Neural cell (in vitro differentiated cells): ENCODE measurements at regions not wholly inside any gene's neighbourhood (a gene's known extent, or its start where the extent isn't known, plus 50 kb on each side); places are given as distances from the start of the nearest gene placed in this dataset.

ENCODE experiments used
- H2AFZ ChIP-seq: fragments of 200-600, 300-800 bp; sonication (generic), shearing (Covaris generic); 2 replicates; pipeline ENCODE4 v1.6.0; 2014; ENCODE audit warnings: low read depth, mild to moderate bottlenecking, antibody characterized with exemption, low read length, moderate library complexity
- H3F3A ChIP-seq: fragments of 200-600 bp; shearing (Covaris generic); 2 replicates; pipeline ENCODE4 v1.6.1; 2016; ENCODE audit warnings: mild to moderate bottlenecking, moderate library complexity, mixed read lengths, antibody characterized with exemption, low read length; ENCODE audit not compliant: insufficient read depth, poor library complexity, severe bottlenecking
- H3K27ac ChIP-seq: fragments of 200-600, 300-800 bp; sonication (generic), shearing (Covaris generic); 2 replicates; pipeline ENCODE4 v1.5.1; 2014; ENCODE audit warnings: mild to moderate bottlenecking, low read length, moderate library complexity
- H3K27me3 ChIP-seq: fragments of 300-800, 200-600 bp; sonication (generic), shearing (Covaris generic); 2 replicates; pipeline ENCODE4 v1.6.0; 2014; ENCODE audit warnings: mild to moderate bottlenecking, low read depth, low read length, moderate library complexity; ENCODE audit not compliant: insufficient read depth
- H3K36me3 ChIP-seq: fragments of 300-800, 200-600 bp; sonication (generic), shearing (Covaris generic); 2 replicates; pipeline ENCODE4 v1.5.1; 2014; ENCODE audit warnings: mild to moderate bottlenecking, antibody characterized with exemption, low read length, moderate library complexity; ENCODE audit not compliant: insufficient read depth
- H3K4me2 ChIP-seq: fragments of 300-800, 200-600 bp; sonication (generic), shearing (Covaris generic); 2 replicates; pipeline ENCODE4 v1.6.0; 2014; ENCODE audit warnings: mild to moderate bottlenecking, low read length
- H3K4me3 ChIP-seq: fragments of 300-800, 200-600 bp; sonication (generic), shearing (Covaris generic); 2 replicates; pipeline ENCODE4 v1.5.1; 2014; ENCODE audit warnings: mild to moderate bottlenecking, low read length, moderate library complexity
- H3K79me2 ChIP-seq: fragments of 200-600 bp; shearing (Covaris generic); replicated peaks from 2 replicates; pipeline ENCODE4 v1.6.0; 2014; ENCODE audit warnings: mild to moderate bottlenecking, low read length, moderate library complexity; ENCODE audit not compliant: insufficient read depth
- H3K9ac ChIP-seq: fragments of 300-800, 200-600 bp; sonication (generic), shearing (Covaris generic); 2 replicates; pipeline ENCODE4 v1.6.1; 2016; ENCODE audit warnings: mild to moderate bottlenecking, low read length, mixed read lengths
- H3K9me2 ChIP-seq: fragments of 200-600 bp; shearing (Covaris generic); 2 replicates; pipeline ENCODE4 v1.6.1; 2016; ENCODE audit warnings: mild to moderate bottlenecking, low read length, mixed read lengths; ENCODE audit not compliant: insufficient read depth
- H3K9me3 ChIP-seq: fragments of 200-600, 300-800 bp; sonication (generic), shearing (Covaris generic); 2 replicates; pipeline ENCODE4 v1.6.1; 2016; ENCODE audit warnings: mild to moderate bottlenecking, mixed run types, low read length, moderate library complexity, mixed read lengths
- H4K20me1 ChIP-seq: fragments of 200-600 bp; shearing (Covaris generic); 2 replicates; pipeline ENCODE4 v1.6.1; 2016; ENCODE audit warnings: mild to moderate bottlenecking, mixed run types; ENCODE audit not compliant: insufficient read depth
- EP300 ChIP-seq: fragments of 450-650 bp; conservative IDR thresholded peaks from 2 replicates; pipeline ENCODE4 v1.6.1; 2014; ENCODE audit warnings: antibody characterized with exemption, mild to moderate bottlenecking, moderate library complexity; ENCODE audit not compliant: poor library complexity, severe bottlenecking
- EZH2 ChIP-seq: fragments of 200-600, 300-800 bp; shearing (Covaris generic), sonication (generic); IDR thresholded peaks from 2 replicates; pipeline ENCODE4 v1.6.1; 2014; ENCODE audit warnings: antibody characterized with exemption, low read length, borderline replicate concordance, mild to moderate bottlenecking; ENCODE audit not compliant: insufficient read depth, poor library complexity, severe bottlenecking
- MXI1 ChIP-seq: fragments of 450-650 bp; conservative IDR thresholded peaks from 2 replicates; pipeline ENCODE4 v1.6.1; 2014; ENCODE audit warnings: antibody characterized with exemption, mild to moderate bottlenecking; ENCODE audit not compliant: poor library complexity, severe bottlenecking
- POLR2AphosphoS5 ChIP-seq: IDR thresholded peaks from 2 replicates; pipeline ENCODE4 v1.6.1; 2012
- RAD21 ChIP-seq: fragments of 450-650 bp; conservative IDR thresholded peaks from 2 replicates; pipeline ENCODE4 v1.6.1; 2014; ENCODE audit warnings: antibody characterized with exemption, mild to moderate bottlenecking, moderate library complexity
- REST ChIP-seq: IDR thresholded peaks from 2 replicates; pipeline ENCODE4 v1.6.1; 2012; ENCODE audit warnings: borderline replicate concordance
- SMC3 ChIP-seq: fragments of 450-650 bp; conservative IDR thresholded peaks from 2 replicates; pipeline ENCODE4 v1.6.1; 2014; ENCODE audit warnings: antibody characterized with exemption, mild to moderate bottlenecking, moderate library complexity; ENCODE audit not compliant: poor library complexity
- TAF1 ChIP-seq: IDR thresholded peaks from 2 replicates; pipeline ENCODE4 v1.6.1; 2012; ENCODE audit warnings: low read depth
- TF ChIP-seq, protein P1 (sequence below): fragments of 450-650 bp; IDR thresholded peaks from 2 replicates; pipeline ENCODE4 v1.5.1; 2014; ENCODE audit warnings: antibody characterized with exemption, mild to moderate bottlenecking, moderate library complexity; ENCODE audit not compliant: poor library complexity, severe bottlenecking

DNA sequence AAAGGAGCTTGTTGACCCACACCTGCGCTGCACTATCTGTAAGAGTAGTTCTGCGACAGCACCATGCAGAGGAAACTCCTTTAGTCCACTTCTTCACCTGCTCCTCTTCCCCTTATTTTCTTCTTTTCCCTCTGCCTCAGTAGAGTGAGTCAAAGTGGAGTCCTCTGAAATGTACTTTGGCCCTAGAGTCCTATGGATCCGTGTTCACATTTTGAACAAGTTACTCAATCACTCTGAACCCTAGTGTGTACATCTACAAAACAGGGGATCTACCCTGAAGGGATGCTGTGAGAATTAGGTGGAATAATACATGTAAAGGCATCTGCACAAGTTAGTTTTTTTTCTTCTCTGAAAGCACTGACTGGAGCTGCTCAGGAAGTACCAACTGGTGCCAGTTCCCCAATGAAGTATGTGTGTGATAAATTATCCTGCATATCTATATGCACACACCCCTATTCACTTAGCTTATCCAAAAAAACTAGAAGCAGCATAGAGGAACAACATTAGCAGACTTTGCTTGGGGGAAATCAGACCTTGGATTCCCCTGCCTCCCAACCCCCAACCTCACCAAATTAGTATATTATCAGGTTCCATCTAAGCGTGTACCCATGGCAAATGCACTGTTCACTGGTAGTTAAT, 118.5 kb upstream of the FAM9C start:
- Histone ChIP-seq H3K4me2 (no peak overlapping the region), H3K4me3 (no peak overlapping the region)

DNA sequence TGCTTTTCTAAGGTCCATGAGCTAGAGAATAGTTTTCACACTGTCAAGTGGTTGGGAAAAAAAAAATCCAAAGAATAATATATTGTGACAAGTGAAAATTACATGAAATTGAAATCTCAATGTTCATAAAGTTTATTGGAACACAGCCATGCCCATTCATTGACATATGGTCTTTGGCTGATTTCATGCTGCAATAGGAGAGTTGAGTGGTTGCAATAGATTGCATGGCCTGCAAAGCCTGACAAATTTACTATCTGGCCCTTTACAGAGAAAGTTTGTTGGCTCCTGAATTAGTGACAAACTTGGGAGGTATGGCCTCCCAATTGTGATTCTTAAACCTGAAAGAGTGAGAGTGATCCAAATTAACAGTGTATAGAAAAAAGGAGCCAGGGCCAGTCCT, 115.5 kb upstream of the FAM9C start:
- Histone ChIP-seq H3K4me3 (no peak overlapping the region), H3K4me2 (no peak overlapping the region), H2AFZ (no peak overlapping the region), H3K27me3 (no peaks in the 10 kb centered on the region), H3K9me2 (no peaks in the 10 kb centered on the region), H3K9ac (no peak overlapping the region), H3F3A (no peaks in the 10 kb centered on the region), H4K20me1 (no peaks in the 10 kb centered on the region), H3K9me3 (no peaks in the 10 kb centered on the region), H3K79me2 (no peaks in the 10 kb centered on the region), H3K36me3 (no peaks in the 10 kb centered on the region), H3K27ac (no peak overlapping the region)
- TF ChIP-seq, protein P1, sequence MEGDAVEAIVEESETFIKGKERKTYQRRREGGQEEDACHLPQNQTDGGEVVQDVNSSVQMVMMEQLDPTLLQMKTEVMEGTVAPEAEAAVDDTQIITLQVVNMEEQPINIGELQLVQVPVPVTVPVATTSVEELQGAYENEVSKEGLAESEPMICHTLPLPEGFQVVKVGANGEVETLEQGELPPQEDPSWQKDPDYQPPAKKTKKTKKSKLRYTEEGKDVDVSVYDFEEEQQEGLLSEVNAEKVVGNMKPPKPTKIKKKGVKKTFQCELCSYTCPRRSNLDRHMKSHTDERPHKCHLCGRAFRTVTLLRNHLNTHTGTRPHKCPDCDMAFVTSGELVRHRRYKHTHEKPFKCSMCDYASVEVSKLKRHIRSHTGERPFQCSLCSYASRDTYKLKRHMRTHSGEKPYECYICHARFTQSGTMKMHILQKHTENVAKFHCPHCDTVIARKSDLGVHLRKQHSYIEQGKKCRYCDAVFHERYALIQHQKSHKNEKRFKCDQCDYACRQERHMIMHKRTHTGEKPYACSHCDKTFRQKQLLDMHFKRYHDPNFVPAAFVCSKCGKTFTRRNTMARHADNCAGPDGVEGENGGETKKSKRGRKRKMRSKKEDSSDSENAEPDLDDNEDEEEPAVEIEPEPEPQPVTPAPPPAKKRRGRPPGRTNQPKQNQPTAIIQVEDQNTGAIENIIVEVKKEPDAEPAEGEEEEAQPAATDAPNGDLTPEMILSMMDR, result no peak
- TF ChIP-seq SMC3 (no peak), POLR2AphosphoS5 (no peak), EP300 (no peak), MXI1 (no peak), RAD21 (no peak), EZH2 (no peak)

More for the DNA sequence above, 118.5 kb upstream of the FAM9C start:
- Histone ChIP-seq H3K9me3 (no peaks in the 10 kb centered on the region), H3K36me3 (no peaks in the 10 kb centered on the region), H2AFZ (no peak overlapping the region), H3K27ac (peak overlapping the region; percentile 81), H3K79me2 (no peaks in the 10 kb centered on the region), H3K27me3 (no peaks in the 10 kb centered on the region), H3K9ac (no peak overlapping the region), H3F3A (no peaks in the 10 kb centered on the region), H4K20me1 (no peaks in the 10 kb centered on the region), H3K9me2 (no peaks in the 10 kb centered on the region)
- TF ChIP-seq RAD21, result no peak
- no peak for TF ChIP-seq REST
- no peak for TF ChIP-seq MXI1
- no peak for TF ChIP-seq TAF1
- no peak for TF ChIP-seq SMC3
- no peak for TF ChIP-seq EP300
- no peak for TF ChIP-seq POLR2AphosphoS5
- no peak for TF ChIP-seq EZH2
- TF ChIP-seq, protein P1, result no peak
